CD8-positive, alpha-beta memory T cell (primary cell): ENCODE measurements at regions not wholly inside any gene's neighbourhood (a gene's known extent, or its start where the extent isn't known, plus 50 kb on each side); places are given as distances from the start of the nearest gene placed in this dataset.
"Not testable (repeated sequence)": the region's sequence is repeated elsewhere in the genome, so short reads cannot be mapped to it uniquely, and the experiment has no call there.

Experiments
- CTCF ChIA-PET: fragments of 350-600 bp; sonication (Branson Sonifier 250); formaldehyde crosslinking; loops from one replicate; lab custom pipeline; 2021; ENCODE audit warnings: antibody characterized with exemption; lab: Charles Lee
- POLR2A ChIA-PET: fragments of 350-600 bp; sonication (Branson Sonifier 250); formaldehyde crosslinking; loops from one replicate; lab custom pipeline; 2021; ENCODE audit warnings: antibody characterized with exemption; lab: Charles Lee
- DNase-seq, 5 donors: peaks; one replicate each; pipeline versions ENCODE4 v3.0.0 to v3.0.0-alpha.2; 2020 to 2022; ENCODE audit warnings: mixed read lengths in 1 of 5
- H3K27ac ChIP-seq: one replicate; pipeline ENCODE4 v1.7.0; 2013; ENCODE audit warnings: low read depth, mild to moderate bottlenecking, low read length, moderate library complexity
- H3K27me3 ChIP-seq: 2 replicates; pipeline ENCODE4 v1.7.0; 2013; ENCODE audit warnings: low read length, mild to moderate bottlenecking; ENCODE audit not compliant: insufficient read depth, poor library complexity, severe bottlenecking
- H3K36me3 ChIP-seq: 2 replicates; pipeline ENCODE4 v1.7.0; 2013; ENCODE audit warnings: mild to moderate bottlenecking, low read length, moderate library complexity; ENCODE audit not compliant: insufficient read depth
- H3K4me1 ChIP-seq: 2 replicates; pipeline ENCODE4 v1.7.0; 2013; ENCODE audit warnings: mild to moderate bottlenecking, low read length, moderate library complexity; ENCODE audit not compliant: insufficient read depth
- H3K4me3 ChIP-seq: 2 replicates; pipeline ENCODE4 v1.7.0; 2013; ENCODE audit warnings: mild to moderate bottlenecking, low read length
- H3K9me3 ChIP-seq: 2 replicates; pipeline ENCODE4 v1.7.0; 2013; ENCODE audit warnings: mild to moderate bottlenecking, low read length
- H3K27ac Mint-ChIP-seq, 8 donors: one replicate each; pipeline ENCODE4 v1.8.0; 2020 to 2021; ENCODE audit warnings: mixed read lengths in 8 of 8, mild to moderate bottlenecking in 6 of 8, inconsistent platforms in 3 of 8, moderate library complexity in 3 of 8
- H3K27me3 Mint-ChIP-seq, 2 donors: one replicate each; pipeline ENCODE4 v1.8.0; 2020 to 2021; ENCODE audit warnings: mixed read lengths in 2 of 2, mild to moderate bottlenecking in 1 of 2, moderate library complexity in 1 of 2
- H3K36me3 Mint-ChIP-seq, 3 donors: one replicate each; pipeline ENCODE4 v1.8.0; 2020 to 2021; ENCODE audit warnings: mixed read lengths in 3 of 3, inconsistent platforms in 1 of 3, mild to moderate bottlenecking in 1 of 3
- H3K4me1 Mint-ChIP-seq, 3 donors: one replicate each; pipeline ENCODE4 v1.8.0; 2020 to 2021; ENCODE audit warnings: mixed read lengths in 3 of 3, inconsistent platforms in 1 of 3, mild to moderate bottlenecking in 1 of 3
- H3K4me3 Mint-ChIP-seq, 7 donors: one replicate each; pipeline ENCODE4 v1.8.0; 2020 to 2021; ENCODE audit warnings: mixed read lengths in 7 of 7, mild to moderate bottlenecking in 6 of 7, moderate library complexity in 4 of 7, inconsistent platforms in 2 of 7
- H3K9me3 Mint-ChIP-seq, 5 donors: one replicate each; pipeline ENCODE4 v1.8.0; 2020 to 2022; ENCODE audit warnings: mixed read lengths in 5 of 5, mild to moderate bottlenecking in 3 of 5, moderate library complexity in 2 of 5, inconsistent platforms in 1 of 5

DNA sequence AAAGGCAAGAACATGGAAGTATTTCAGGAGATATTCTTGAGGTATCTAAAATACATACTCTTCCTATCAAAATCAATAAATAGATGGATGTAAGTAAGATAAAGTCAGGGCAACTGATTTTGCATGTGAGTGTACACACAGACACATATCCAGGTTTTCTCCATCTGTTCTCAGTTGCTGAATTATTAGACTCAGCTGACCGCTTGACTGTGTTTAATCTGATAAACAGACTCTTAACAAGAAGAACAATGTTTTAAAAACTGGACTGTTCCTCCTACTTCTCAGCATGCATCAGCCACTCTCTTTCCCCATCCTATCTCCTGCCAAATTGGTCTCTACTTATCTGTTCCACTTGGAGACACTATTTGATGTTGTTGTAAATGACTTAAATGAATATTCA lies 73.5 kb downstream of the GOLGA8G start:
- Mint-ChIP-seq H3K9me3 (peaks cover 0 to 3% (median 0%) of the 10 kb centered on the region in 5 donors), H3K36me3 (peaks cover 0 to 3% (median 0%) of the 10 kb centered on the region in 3 donors), H3K27ac (no peak overlapping the region), H3K27me3 (peaks cover 6 to 21% of the 10 kb centered on the region in 2 donors), H3K4me1 (peaks cover 0 to 3% (median 0%) of the 10 kb centered on the region in 3 donors), H3K4me3 (no peak overlapping the region)
- Histone ChIP-seq H3K27me3 (no peaks in the 10 kb centered on the region), H3K4me1 (no peaks in the 10 kb centered on the region), H3K27ac (no peak overlapping the region), H3K4me3 (no peak overlapping the region), H3K9me3 (no peaks in the 10 kb centered on the region), H3K36me3 (no peaks in the 10 kb centered on the region)
- ChIA-PET POLR2A (no interaction called here), CTCF (no interaction called here)
- DNase-seq = no peak

GRCh38 chr15:28457396-28457932 lies 75.3 kb downstream of the GOLGA8G start:
- H3K27me3 ChIP-seq, H3K9me3 ChIP-seq, H3K4me3 Mint-ChIP-seq, H3K36me3 Mint-ChIP-seq, H3K4me1 Mint-ChIP-seq, H3K9me3 Mint-ChIP-seq, H3K4me3 ChIP-seq, H3K27ac ChIP-seq, POLR2A ChIA-PET, CTCF ChIA-PET, H3K4me1 ChIP-seq, DNase-seq, H3K36me3 ChIP-seq: not testable (repeated sequence)
- Mint-ChIP-seq H3K27me3 (peaks cover 6 to 17% of the 10 kb centered on the region in 2 donors), H3K27ac (peak overlapping the region in 1 of 8 donors; percentile 57)

DNA sequence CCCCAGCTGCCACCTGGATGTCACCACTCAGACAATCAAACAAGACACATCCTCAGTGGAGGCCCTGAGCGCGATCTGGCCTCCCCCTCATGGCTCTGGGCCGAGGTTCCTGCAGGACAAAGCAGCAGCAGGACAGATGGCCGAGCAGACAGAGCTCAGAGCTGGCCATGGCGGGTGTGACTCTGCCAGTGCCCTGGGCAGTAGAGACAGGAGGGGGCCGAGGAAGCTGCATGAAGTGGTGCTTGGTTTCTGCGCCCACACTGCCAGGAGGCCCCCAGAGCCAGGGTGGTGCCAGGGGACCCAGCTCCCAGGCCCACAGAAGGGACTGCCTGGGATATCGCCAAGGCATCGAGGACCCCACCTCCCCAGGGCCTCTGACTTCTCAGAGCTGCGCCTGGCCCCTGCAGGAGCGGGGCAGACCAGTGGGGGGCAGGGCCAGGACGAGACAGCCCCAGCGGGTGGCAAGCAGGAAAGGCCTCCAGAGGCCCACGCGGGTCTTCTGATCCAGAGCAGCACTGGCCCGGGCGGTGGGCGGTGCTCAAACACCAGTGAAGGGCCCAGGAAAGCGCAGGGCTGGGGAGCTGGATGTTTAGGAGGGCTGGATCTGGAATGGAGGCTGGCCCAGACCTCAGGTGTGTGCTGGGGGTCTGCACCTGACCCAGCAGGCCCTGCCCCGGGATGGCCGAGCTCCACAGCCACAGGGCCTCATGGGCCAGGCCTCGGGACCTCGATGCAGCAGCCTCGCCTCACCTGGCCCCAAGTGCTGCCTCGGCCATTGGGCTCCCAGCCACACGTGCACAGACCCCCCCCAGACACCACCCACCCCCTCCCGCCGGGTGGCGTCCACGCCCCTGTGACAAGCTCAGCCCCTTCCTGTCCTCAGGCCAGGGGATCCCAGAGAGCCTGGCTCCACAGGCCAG lies 76.0 kb downstream of the GOLGA8G start:
- POLR2A ChIA-PET = no interaction called here

DNA sequence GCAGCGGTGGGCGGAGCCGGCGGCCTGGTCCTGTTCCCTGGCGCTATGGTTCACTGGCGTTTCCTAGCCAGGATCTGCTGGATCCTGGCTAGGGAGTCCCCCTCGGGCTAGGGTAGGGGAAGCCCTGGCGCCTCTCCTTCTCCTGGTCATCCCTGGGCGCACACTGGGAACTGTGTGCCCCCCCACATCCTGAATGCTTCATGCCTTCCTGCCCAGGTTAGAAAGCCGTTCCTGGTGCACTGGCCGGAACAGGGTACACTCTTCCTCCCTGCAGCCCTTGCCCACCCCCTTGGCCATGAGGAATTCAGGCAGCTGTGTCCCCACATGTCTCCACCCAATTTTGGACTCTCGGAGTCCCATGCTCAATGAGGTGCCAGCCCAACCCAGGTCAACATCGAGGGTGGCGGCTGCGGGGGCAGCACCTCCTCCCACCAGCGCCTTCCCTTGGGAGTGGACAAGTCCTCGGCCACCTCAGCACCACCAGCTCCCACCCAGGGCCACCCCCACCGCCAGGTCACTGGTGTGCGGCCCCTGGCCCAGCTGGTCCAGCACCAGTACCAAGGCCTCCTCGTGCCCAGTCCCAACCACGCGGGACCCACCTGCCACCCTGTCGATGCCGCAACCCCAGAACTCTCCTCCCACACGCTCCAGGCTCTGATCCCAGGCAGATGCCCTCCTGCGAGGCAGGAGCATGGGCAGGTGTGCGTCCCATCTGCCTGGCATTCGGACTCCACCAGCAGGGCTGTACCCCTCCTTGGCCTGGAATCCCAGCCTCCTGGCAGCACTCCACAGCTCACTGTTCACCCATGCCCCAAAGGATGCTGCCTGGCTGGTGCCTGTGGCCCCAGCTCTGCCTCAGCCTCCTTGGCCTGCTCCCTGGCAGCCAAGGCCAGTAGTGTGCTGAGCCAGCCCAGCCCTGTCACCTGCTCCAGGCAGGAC lies 77.0 kb downstream of the GOLGA8G start:
- H3K27me3 ChIP-seq, POLR2A ChIA-PET, H3K9me3 Mint-ChIP-seq, CTCF ChIA-PET, H3K4me3 ChIP-seq, H3K27ac ChIP-seq, H3K9me3 ChIP-seq, H3K4me3 Mint-ChIP-seq, H3K4me1 Mint-ChIP-seq, H3K36me3 ChIP-seq, H3K36me3 Mint-ChIP-seq, H3K4me1 ChIP-seq, H3K27ac Mint-ChIP-seq: not testable (repeated sequence)
- peaks cover 6 to 17% of the 10 kb centered on the region in 2 donors for H3K27me3 Mint-ChIP-seq
- peak in 1 of 5 donors; percentile 50 for DNase-seq

More for the DNA sequence above, 76.0 kb downstream of the GOLGA8G start:
- Mint-ChIP-seq H3K4me1 (peaks cover 0 to 3% (median 0%) of the 10 kb centered on the region in 3 donors), H3K36me3 (peaks cover 0 to 3% (median 0%) of the 10 kb centered on the region in 3 donors), H3K27ac (no peak overlapping the region), H3K4me3 (no peak overlapping the region), H3K9me3 (peaks cover 0 to 3% (median 0%) of the 10 kb centered on the region in 5 donors), H3K27me3 (peaks cover 6 to 17% of the 10 kb centered on the region in 2 donors)
- no peaks in the 10 kb centered on the region for H3K9me3 ChIP-seq
- no peaks in the 10 kb centered on the region for H3K27me3 ChIP-seq
- no peak overlapping the region for H3K27ac ChIP-seq
- CTCF ChIA-PET = no interaction called here
- no peak for DNase-seq
- H3K4me3 ChIP-seq = no peak overlapping the region
- no peaks in the 10 kb centered on the region for H3K4me1 ChIP-seq
- no peaks in the 10 kb centered on the region for H3K36me3 ChIP-seq

DNA sequence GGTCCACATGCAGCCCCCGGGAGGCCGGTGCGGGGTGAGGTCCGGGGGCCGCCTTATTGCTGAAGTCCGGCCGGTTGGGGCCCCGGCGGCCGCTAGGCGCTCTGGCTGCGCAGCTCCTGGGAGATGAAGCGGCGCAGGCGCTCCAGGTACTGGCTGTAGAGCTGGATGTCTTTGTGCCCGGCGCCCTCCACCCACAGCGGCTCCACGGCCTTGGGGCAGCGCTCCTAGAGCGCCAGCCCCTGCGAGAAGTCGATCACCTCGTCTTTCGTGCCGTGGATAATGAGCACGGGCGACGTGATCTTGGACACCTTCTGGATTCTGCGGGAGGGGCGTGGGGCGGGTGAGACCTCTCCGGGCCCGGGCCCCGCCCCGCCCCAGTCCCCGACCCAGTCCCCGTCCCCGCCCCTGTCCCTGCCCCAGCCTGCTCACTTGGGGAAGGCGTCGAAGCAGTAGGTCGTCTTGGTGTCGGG lies 76.3 kb downstream of the GOLGA8F start:
- H3K27me3 ChIP-seq = not testable (repeated sequence)

More for the DNA sequence above, 76.3 kb downstream of the GOLGA8F start:
- H3K4me1 Mint-ChIP-seq, CTCF ChIA-PET, DNase-seq, POLR2A ChIA-PET, H3K4me3 Mint-ChIP-seq, H3K9me3 ChIP-seq, H3K36me3 Mint-ChIP-seq, H3K9me3 Mint-ChIP-seq, H3K27ac ChIP-seq, H3K4me1 ChIP-seq, H3K27ac Mint-ChIP-seq, H3K36me3 ChIP-seq, H3K4me3 ChIP-seq: not testable (repeated sequence)
- H3K27me3 Mint-ChIP-seq = peaks cover 6 to 17% of the 10 kb centered on the region in 2 donors
